ENCODE measurements at regions not wholly inside any gene's neighbourhood (a gene's known extent, or its start where the extent isn't known, plus 50 kb on each side); places are given as distances from the start of the nearest gene placed in this dataset.
"Not testable (repeated sequence)": the region's sequence is repeated elsewhere in the genome, so short reads cannot be mapped to it uniquely, and the experiment has no call there.

- no peak for TF ChIP-seq CTCF (IDR thresholded peaks at IDR 0.05; ENCODE audit: extremely low read depth, missing control alignments)
- no peak for DNase-seq (ENCODE audit: low spot score)
Measured at GRCh38 chr14:105917933-105918436, 391.6 kb downstream of the TMEM121 start.

- DNase-seq (ENCODE audit: low spot score), result no peak
- TF ChIP-seq CTCF (IDR thresholded peaks at IDR 0.05; ENCODE audit: extremely low read depth, missing control alignments), result no peak
Measured at GRCh38 chr14:105918496-105919262, 392.3 kb downstream of the TMEM121 start.

GRCh38 chr14:105919458-105920150 lies 393.2 kb downstream of the TMEM121 start:
- no peak for TF ChIP-seq CTCF (IDR thresholded peaks at IDR 0.05; ENCODE audit: extremely low read depth, missing control alignments)
- no peak for DNase-seq (ENCODE audit: low spot score)

GRCh38 chr14:105920151-105920700 lies 393.8 kb downstream of the TMEM121 start:
- not testable (repeated sequence) for DNase-seq (ENCODE audit: low spot score)

- DNase-seq (ENCODE audit: low spot score), result not testable (repeated sequence)
Measured at GRCh38 chr14:105920803-105921755, 394.7 kb downstream of the TMEM121 start.

GRCh38 chr14:105921781-105922180 lies 395.4 kb downstream of the TMEM121 start:
- not testable (repeated sequence) for DNase-seq (ENCODE audit: low spot score)

GRCh38 chr14:105923520-105924191 lies 397.3 kb downstream of the TMEM121 start:
- DNase-seq (ENCODE audit: low spot score), result not testable (repeated sequence)

GRCh38 chr14:105924951-105925591 lies 398.7 kb downstream of the TMEM121 start:
- no peak for TF ChIP-seq CTCF (IDR thresholded peaks at IDR 0.05; ENCODE audit: extremely low read depth, missing control alignments)
- DNase-seq (ENCODE audit: low spot score), result no peak

Measured in GM20000 (cell line).